Fibroblast of skin of right quadriceps (primary cell): ENCODE measurements at regions not wholly inside any gene's neighbourhood (a gene's known extent, or its start where the extent isn't known, plus 50 kb on each side); places are given as distances from the start of the nearest gene placed in this dataset.

Experiments
- DNase-seq: peaks from one replicate; pipeline ENCODE4 v3.0.0-alpha.2; 2013

DNA sequence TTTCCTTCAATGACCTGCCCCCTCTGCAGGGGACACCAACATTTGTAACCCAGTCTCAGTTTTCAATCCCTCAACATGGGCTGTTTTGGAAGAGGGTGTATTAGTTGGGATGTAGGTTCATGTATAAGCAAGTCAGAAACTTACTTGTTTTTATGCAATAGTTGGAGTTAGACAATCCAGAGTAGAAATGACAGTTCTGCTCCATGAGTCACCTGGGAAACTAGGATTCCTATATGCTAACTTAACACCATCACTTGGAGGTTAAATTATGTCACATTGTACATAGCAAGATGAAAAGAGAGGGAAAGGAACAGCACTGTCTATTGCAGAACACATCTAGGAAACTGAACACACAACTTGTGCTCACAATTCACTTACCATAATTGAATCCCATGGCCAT, 436.4 kb downstream of the RFC3 start:
- no peak for DNase-seq

DNA sequence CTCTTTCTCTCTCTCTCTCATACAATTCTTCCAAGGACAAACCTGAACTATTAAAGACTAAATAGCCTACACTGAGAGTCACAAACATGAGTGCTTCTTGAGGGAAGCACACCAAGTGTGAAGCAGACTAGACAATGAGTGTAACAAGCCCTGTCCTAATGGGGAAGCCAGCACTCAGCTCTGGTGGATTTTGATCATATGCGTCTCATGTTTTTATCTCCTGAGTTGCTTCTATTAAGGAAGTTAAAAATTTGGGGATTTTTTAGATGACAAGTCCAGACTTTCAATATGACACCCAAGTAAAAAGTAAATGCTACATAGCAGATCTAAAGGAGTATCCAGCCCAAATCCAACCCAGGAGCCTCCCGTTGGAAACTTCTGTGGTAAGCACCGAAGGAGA, 437.8 kb downstream of the RFC3 start:
- no peak for DNase-seq

GRCh38 chr13:34256236-34256635, 438.3 kb downstream of the RFC3 start:
- no peak for DNase-seq

GRCh38 chr13:34257966-34258365, 440.0 kb downstream of the RFC3 start:
- no peak for DNase-seq

GRCh38 chr13:34258646-34259386, 440.9 kb downstream of the RFC3 start:
- peak; percentile 70 for DNase-seq

- no peak for DNase-seq
Measured at GRCh38 chr13:34263681-34264080, 445.7 kb downstream of the RFC3 start.

GRCh38 chr13:34265046-34265679, 447.2 kb downstream of the RFC3 start:
- peak; percentile 19 for DNase-seq

- no peak for DNase-seq
Measured at GRCh38 chr13:34276764-34277163, 458.8 kb downstream of the RFC3 start.

GRCh38 chr13:34277936-34278335, 460.0 kb downstream of the RFC3 start:
- DNase-seq: no peak

GRCh38 chr13:34278780-34279179, 460.8 kb downstream of the RFC3 start:
- no peak for DNase-seq

DNA sequence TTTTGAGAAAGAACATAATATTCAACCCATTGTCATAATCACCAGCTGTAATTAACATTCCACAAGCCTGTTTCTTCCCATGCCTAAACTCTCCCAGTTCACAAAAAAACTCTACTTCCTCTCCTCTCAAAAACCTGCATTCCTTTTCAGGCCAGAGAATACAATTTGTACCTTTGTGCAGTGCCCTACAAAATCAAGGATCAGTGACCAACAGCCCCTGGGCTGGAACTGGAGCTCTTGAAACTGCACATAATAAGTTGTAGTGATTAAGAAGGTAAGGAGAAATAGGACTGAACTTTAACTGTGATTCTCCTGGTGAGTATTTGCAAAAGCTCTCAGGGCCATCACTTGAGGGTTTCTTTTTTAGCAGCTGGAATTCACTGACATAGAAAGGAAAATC, 472.7 kb downstream of the RFC3 start:
- DNase-seq: no peak

DNA sequence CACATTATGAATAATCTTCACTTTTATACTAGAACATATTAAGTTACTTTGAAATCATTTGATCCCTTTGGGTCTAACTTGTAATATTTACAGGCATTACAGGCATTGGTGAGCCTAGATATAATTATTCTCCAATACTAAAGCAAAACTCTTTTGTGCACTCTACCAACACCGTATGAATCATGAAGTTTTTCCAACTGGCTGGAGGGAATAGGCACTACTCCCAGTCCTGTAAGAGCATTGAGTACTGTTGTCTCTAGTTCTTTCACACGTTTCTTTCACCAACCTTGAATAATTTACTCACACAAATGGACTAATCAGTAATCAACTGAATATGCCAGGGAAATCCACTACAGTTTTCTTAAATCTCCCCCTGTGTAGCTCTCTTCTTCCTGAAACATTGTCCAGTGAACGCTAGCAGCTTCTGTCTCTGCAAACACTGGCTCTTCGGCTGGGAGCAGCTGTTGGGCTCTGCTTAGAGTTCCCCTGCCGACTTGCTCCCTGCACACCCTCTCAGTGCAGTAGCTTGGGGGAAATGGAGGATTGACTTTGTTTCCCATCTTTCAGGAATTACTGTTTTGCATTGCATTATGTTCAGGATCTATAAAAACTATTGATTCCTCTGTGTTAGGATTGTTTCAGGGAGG, 476.7 kb downstream of the RFC3 start:
- DNase-seq: no peak

DNA sequence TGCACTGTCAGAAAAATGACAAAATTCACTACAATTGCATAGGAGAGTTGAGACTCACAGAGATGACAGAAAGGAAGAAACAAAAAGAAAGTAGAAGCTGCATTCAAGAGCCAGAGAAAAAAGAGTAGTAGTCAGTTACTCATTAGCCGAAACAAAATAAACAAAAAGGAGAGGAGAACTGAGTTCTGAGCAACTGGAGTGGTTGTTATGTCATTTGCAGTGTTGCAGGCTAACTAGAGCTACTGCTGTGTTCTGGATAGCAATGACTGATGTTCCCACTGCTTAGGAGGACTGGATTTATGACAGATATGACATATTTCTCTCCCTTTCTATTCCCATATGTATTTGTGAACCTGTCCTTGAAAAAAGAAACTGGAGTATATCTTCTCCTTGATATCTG, 482.6 kb downstream of the RFC3 start:
- DNase-seq: no peak

DNA sequence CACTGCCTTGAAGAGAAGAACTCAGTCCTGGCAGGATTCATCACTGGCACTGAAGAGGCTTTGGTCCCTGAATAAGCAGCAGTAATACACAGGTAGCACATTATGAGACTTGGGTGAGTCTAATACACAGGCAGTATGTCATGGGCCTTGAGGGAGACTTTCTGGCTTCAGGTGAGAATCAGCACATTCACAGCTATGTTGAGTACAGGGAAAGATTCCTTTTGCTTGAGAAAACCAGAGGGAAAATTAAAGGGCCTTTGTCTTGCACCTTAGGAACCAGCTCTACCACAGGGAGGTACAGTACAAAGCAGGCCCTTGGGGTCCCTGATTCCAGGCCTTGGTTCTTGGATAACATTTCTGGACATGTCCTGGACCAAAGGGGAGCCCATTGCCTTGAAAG, 484.6 kb downstream of the RFC3 start:
- DNase-seq: no peak

- DNase-seq: no peak
Measured at GRCh38 chr13:34303346-34303745, 485.4 kb downstream of the RFC3 start.

DNA sequence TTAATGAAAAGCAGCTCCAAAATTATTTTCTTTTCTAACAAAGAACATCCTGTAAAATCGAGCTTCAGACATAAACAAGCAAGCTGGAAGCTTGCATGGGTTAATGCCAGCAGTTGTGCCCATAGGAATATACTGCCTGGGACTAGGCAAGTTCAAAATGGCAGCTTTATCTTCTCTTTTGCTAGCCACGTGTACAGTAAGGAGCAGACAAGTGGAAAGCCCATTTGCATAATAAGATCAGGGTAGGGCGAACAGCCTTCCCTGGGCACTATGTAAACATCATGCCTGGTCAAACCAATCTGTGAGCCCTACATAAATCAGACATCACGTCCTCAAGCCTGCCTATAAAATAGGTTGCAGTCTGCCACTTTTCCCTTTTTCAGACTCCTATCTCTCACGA, 489.7 kb downstream of the RFC3 start:
- no peak for DNase-seq

GRCh38 chr13:34308725-34309124, 490.8 kb downstream of the RFC3 start:
- DNase-seq: peak; percentile 5

GRCh38 chr13:34310539-34310938, 492.6 kb downstream of the RFC3 start:
- DNase-seq: no peak

DNA sequence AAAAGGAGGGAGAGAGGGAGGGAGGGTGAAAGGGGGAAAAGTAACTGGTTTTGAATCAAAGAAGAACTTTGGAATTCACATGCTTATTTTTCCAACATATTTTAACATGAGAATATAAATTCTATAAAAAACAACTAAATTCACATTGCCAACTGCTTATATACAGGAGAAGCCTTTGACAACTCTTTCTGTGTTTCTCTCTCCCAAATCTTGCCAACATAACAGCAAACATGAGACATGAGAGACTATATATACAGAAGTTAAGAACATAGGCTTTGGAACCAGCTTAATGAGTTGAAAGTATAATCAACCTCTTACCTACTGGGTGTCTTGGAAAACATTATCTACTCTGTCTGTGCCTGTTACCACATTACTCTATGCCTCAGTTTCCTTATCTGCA, 493.3 kb downstream of the RFC3 start:
- no peak for DNase-seq

DNA sequence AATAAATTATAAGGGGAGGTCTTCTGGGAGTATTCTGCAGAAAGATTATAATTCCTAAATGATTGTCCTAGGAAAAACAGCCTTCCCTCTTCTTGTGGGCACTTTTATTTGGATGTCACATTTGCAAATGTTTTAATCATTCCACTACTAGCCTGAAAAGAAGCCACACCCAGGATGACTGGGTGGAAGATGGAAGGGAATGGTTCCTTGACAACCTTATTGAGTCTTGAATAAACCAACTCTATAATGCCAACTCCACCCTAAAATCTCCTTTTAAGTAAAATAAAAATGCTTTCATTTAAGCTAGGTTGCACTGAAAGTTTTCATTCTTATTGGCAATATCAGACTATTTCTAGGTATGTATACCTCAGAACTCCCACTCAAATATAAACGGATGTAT, 494.6 kb downstream of the RFC3 start:
- DNase-seq: no peak

GRCh38 chr13:34320084-34320483, 502.1 kb downstream of the RFC3 start:
- DNase-seq: no peak

DNA sequence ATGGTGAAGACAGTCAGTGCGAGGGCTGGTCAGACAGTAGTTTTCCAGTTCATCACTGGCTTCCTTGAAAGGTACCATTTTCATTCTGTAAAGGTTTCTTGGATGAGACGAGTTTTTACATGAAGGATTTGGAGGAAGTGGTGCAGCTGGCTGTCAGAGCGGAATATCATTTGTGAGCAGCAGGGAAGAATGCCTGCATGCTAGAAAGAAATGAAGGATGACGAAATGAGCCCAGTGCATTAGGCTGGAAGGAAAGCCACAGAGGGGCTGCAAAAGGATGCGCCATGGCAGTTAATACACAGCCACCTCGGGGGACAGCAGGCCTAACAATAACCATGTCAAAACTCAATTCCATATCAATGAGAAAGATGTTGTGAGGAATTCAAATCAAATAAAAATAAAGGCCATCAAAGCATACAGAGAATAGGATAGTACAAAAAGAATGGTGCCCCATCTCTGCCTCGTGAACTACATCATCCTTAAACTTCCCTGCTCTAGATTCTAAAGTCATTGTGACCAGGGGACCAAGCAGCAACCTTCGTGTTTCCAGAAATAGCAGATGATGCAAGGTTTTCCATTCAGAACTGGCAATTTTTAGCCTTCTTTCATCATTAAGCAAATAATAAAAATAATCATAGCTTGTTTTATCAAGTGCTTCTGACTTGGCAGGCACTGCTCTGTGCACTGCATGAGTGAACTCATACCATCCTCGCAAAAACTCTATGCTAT, 504.2 kb downstream of the RFC3 start:
- no peak for DNase-seq

DNA sequence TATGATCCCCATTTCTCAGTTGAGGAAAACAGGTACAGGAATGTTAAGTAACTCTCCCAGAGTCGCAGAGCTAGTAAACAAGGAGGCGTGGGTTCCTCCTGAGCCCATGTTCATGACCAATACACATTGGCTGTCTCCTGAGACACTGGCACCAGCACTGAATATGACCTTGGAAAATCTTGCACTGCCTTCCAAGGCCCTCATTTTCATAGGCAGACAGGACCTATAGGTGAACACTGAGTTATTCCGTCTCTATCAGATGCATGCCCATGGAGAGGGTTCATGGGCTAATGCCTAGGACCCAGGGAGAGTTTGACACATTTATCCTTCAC, 504.8 kb downstream of the RFC3 start:
- DNase-seq: no peak
